ENCODE measurements at regions not wholly inside any gene's neighbourhood (a gene's known extent, or its start where the extent isn't known, plus 50 kb on each side); places are given as distances from the start of the nearest gene placed in this dataset.

GRCh38 chr19:41521931-41522555 lies 53.9 kb upstream of the CEACAM21 start:
- Histone ChIP-seq H3K4me3 (replicated peaks in 1 of 3; ENCODE audit: insufficient read depth in 1 of 3, low read depth in 2 of 3, low read length in 3 of 3) (peak overlapping the region in 1 of 3 experiments; percentile 16; a peak in 1 of 6 replicates), H3K27me3 (ENCODE audit: control insufficient read depth in 1 of 2, insufficient read depth in 2 of 2, low read length in 2 of 2) (peaks cover 0 to 39% of the 10 kb centered on the region in 2 experiments; a peak in 3 of 5 replicates), H3K4me2 (ENCODE audit: low read depth, low read length) (peak overlapping the region; percentile 27; the same call in 1 of the 2 replicates), H4K20me1 (ENCODE audit: insufficient read depth, low read length) (no peaks in the 10 kb centered on the region), H3K79me2 (ENCODE audit: insufficient read depth, low read length) (no peaks in the 10 kb centered on the region), H3K36me3 (replicated peaks in 1 of 2; ENCODE audit: control insufficient read depth in 1 of 2, insufficient read depth in 2 of 2, low read length in 2 of 2) (no peaks in the 10 kb centered on the region), H3K4me1 (ENCODE audit: insufficient read depth, low read length) (no peaks in the 10 kb centered on the region), H3K9ac (ENCODE audit: insufficient read depth, low read depth, low read length) (no peak overlapping the region), H2AFZ (ENCODE audit: low read length) (no peak overlapping the region), H3K27ac (ENCODE audit: extremely low read length, insufficient read depth, low read length) (no peak overlapping the region), H3K9me3 (ENCODE audit: low read length) (no peaks in the 10 kb centered on the region)
- in situ Hi-C loops (cut with HindIII; ENCODE audit: extremely low pct_ligation_motif_present, low pct_unique_long_range_greater_than_20kb) (no loop called here), intact Hi-C loops (cut with micrococcal nuclease; ENCODE audit: unreplicated experiment) (no loop called here)
- ChIA-PET POLR2A (no interaction called here), CTCF (ENCODE audit: low intra/inter-chr PET ratio, low total read pairs) (no interaction called here)
- DNase-seq (ENCODE audit: low spot score) (no peak), ATAC-seq (peak; percentile 65), FAIRE-seq (no peak)
- 4% methylated on average over 33 of the region's 58 CpGs for WGBS (ENCODE audit: low lambda C conversion rate)
- BruUV-seq (replicated peaks) = no TSS peak
- TF ChIP-seq NFATC3 (CRISPR knock-in tag; IDR thresholded peaks at IDR 0.05) (no peak), ZNF317 (CRISPR knock-in tag; IDR thresholded peaks at IDR 0.05) (no peak), EZH2 (conservative IDR thresholded peaks at IDR 0.05; ENCODE audit: low read depth, low read length) (peak; percentile 80; the same call in 1 of the 2 replicates)

DNA sequence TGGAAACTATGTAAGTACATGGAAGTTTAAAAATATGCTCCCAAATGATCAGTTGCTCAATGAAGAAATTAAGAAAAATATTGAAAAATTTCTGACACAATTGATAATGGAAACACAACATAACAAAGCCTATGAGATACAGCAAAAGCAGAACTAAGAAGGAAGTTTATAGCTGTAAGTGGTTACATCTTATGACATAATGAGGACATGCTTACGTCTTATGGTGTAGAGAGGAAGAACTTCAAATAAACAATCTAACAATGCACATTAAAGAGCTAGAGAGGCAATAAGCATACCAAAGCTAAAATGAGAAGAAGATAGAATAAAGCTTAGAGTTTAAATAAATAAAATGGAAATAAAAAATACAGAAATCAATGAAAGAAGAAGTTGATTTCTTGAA lies 50.0 kb upstream of the CEACAM21 start:
- no peak for FAIRE-seq
- H3K27me3 ChIP-seq (ENCODE audit: control insufficient read depth in 1 of 2, insufficient read depth in 2 of 2, low read length in 2 of 2) = peaks cover 1 to 45% of the 10 kb centered on the region in 2 experiments; a peak in 4 of 5 replicates

More for the DNA sequence above, 50.0 kb upstream of the CEACAM21 start:
- ChIA-PET CTCF (ENCODE audit: low intra/inter-chr PET ratio, low total read pairs) (no interaction called here), POLR2A (no interaction called here)
- no peaks in the 10 kb centered on the region for H3K79me2 ChIP-seq (ENCODE audit: insufficient read depth, low read length)
- H3K27ac ChIP-seq (ENCODE audit: extremely low read length, insufficient read depth, low read length) = no peak overlapping the region
- H3K4me2 ChIP-seq (ENCODE audit: low read depth, low read length) = no peak overlapping the region
- no peaks in the 10 kb centered on the region for H3K9me3 ChIP-seq (ENCODE audit: low read length)
- TF ChIP-seq ZSCAN20 (CRISPR knock-in tag; IDR thresholded peaks at IDR 0.05; ENCODE audit: borderline replicate concordance) (no peak), SKIL (CRISPR knock-in tag; IDR thresholded peaks at IDR 0.05; ENCODE audit: borderline replicate concordance) (no peak), ZNF569 (CRISPR knock-in tag; IDR thresholded peaks at IDR 0.05; ENCODE audit: borderline replicate concordance) (no peak), IKZF1 (IDR thresholded peaks at IDR 0.05) (no peak), JUND (CRISPR knock-in tag; IDR thresholded peaks at IDR 0.05) (no peak), ZNF33A (CRISPR knock-in tag; IDR thresholded peaks at IDR 0.05; ENCODE audit: borderline replicate concordance) (no peak), NBN (conservative IDR thresholded peaks at IDR 0.05) (no peak)
- WGBS (ENCODE audit: low lambda C conversion rate) = 44% methylated on average over 1 of the region's 1 CpG
- no TSS peak for BruUV-seq (replicated peaks)
- DNase-seq (ENCODE audit: low spot score) = no peak
- no peak for ATAC-seq
- no peaks in the 10 kb centered on the region for H4K20me1 ChIP-seq (ENCODE audit: insufficient read depth, low read length)
- H3K36me3 ChIP-seq (replicated peaks in 1 of 2; ENCODE audit: control insufficient read depth in 1 of 2, insufficient read depth in 2 of 2, low read length in 2 of 2) = no peaks in the 10 kb centered on the region
- in situ Hi-C loops (cut with HindIII; ENCODE audit: extremely low pct_ligation_motif_present, low pct_unique_long_range_greater_than_20kb) = no loop called here
- H3K9ac ChIP-seq (ENCODE audit: insufficient read depth, low read depth, low read length) = no peak overlapping the region
- H3K4me3 ChIP-seq (replicated peaks in 1 of 3; ENCODE audit: insufficient read depth in 1 of 3, low read depth in 2 of 3, low read length in 3 of 3) = no peak overlapping the region
- intact Hi-C loops (cut with micrococcal nuclease; ENCODE audit: unreplicated experiment) = no loop called here
- H2AFZ ChIP-seq (ENCODE audit: low read length) = no peak overlapping the region
- H3K4me1 ChIP-seq (ENCODE audit: insufficient read depth, low read length) = no peaks in the 10 kb centered on the region
